LNCAP (cell line): ENCODE measurements at regions not wholly inside any gene's neighbourhood (a gene's known extent, or its start where the extent isn't known, plus 50 kb on each side); places are given as distances from the start of the nearest gene placed in this dataset.

Experiments
- TF ChIP-seq, protein P1 (sequence below): fragments of 450-650 bp; IDR thresholded peaks from 2 replicates; pipeline ENCODE4 v1.5.1; 2017; ENCODE audit warnings: mild to moderate bottlenecking

DNA sequence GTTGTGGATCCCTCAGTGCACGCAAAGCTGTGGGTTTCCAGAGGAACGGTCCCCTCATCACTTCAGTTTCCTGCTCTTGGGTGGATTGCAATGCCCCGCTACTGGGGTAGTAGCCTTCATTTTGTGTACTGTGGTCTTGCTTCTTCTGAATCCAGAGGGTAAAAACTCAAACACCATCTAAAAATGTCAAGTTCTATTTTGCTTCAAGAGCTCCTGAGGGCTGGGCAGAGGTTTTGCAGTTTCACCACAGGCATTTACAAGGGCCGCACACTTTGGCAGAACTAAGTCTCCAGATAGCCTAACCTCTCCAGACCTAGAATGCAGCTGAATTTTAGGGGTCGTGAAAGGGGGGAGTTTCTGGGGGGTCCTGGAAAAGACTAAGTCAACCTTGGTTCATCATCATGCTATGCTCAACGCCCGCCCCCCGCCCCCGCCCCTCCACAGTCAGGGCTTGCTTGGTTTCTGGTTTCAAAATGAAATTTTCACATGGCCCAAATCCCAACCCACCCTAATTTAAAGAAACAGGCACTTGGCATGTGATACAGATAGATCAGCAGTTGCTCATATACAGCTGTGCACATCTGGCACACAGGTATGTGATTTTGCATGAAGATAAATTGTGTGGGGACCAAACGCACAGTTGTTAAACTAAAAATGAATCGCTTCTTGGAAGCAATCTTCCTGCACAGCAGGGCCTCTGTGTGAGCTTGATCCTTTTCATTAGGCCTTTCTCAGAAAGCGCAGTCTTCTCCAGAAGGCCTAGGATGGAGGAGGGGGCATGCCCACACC is 329.6 kb downstream of the OSR1 start:
- TF ChIP-seq, protein P1, sequence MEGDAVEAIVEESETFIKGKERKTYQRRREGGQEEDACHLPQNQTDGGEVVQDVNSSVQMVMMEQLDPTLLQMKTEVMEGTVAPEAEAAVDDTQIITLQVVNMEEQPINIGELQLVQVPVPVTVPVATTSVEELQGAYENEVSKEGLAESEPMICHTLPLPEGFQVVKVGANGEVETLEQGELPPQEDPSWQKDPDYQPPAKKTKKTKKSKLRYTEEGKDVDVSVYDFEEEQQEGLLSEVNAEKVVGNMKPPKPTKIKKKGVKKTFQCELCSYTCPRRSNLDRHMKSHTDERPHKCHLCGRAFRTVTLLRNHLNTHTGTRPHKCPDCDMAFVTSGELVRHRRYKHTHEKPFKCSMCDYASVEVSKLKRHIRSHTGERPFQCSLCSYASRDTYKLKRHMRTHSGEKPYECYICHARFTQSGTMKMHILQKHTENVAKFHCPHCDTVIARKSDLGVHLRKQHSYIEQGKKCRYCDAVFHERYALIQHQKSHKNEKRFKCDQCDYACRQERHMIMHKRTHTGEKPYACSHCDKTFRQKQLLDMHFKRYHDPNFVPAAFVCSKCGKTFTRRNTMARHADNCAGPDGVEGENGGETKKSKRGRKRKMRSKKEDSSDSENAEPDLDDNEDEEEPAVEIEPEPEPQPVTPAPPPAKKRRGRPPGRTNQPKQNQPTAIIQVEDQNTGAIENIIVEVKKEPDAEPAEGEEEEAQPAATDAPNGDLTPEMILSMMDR = no peak

DNA sequence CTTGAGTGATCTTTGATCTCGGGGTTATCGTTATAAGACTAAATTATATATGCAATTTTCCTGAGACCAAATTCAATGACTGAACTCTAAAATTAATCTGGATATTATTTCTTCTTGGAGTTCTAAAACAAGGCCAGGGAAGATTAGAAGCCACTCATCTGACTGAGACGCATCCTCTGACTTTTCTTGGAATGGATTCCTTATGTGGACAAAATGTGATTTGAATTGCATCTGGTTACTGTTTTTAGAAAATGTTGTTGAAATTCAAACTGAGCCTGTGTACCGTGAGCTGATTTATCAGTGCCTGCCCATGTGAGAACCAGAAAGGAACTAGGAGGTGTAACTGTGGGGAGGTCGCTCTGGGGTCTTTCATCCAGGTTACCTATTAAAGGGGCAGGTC is 330.8 kb downstream of the OSR1 start:
- TF ChIP-seq, protein P1 = no peak

DNA sequence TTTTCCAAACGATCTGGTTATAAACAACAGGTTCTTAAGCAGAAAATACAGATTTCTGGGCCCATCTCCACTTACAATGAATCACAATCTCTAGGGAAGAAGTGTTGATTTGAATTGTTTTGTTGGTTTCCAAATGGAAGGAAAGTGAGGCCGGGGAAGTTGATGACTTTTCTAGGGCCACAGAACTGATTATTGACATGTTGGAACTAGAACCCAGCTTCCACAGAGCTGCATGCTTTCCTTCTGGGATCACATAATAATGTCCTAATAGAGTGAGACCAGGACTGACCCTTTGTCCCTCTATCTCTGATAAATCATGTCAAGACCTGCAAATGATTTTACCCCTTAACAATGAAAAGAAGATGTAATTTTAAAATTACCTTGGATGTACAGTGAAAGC is 332.2 kb downstream of the OSR1 start:
- TF ChIP-seq, protein P1 = no peak

DNA sequence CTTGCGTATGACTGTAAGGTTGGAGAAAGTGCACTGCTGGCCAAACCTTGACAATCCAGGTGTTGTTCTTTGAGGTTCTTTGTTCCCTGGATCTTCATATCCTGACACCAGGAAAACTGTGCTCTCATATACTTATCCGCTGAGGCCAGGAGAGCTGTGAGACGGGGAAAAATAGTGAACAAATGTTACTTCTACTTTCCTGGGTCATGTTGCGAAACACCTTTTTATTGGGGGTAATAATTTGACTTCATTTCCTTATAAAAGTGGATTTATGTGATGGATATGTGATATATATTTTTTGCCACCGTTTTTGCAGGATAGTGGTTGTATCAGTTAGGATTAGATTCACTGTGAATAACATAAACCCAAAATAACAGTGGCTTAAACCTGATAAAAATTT is 336.1 kb downstream of the OSR1 start:
- TF ChIP-seq, protein P1 = no peak

DNA sequence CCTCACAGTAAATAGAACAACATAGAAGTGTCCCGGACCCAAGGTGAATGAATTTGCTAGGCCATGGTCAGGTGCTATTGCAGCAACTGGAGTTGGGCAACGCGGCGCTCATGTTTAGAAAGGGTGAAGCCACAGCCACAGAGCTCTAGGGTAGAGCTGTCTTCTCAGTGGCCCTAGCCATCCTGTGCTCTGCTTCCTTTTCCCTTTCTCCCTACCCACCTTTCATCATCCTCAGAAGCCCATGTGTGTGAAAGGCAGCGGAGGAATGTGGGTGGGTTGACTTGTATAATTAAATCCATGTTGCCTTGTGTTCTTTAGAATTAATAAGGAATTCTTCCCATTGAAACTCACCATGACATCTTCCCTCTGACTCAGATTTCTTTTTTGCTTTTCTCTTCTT is 336.7 kb downstream of the OSR1 start:
- TF ChIP-seq, protein P1 = no peak

DNA sequence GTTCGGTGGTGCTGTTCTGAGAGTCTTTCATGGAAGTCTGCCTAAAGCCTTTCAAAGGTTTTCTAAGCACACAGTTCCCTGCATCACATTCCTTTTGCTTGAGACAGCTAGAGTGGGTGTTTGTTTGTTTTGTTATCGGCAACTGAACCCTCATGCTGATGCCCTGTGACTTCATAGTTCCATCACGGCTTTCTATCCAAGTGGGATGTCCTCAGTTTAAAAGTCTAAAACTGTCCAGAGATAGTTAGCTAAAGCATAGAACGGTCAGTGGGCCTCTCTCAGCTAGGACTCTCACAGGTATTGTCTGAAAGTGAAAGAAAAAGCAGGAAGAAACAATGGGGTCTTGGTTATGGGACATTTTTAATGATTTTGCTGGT is 337.3 kb downstream of the OSR1 start:
- TF ChIP-seq, protein P1 = no peak

DNA sequence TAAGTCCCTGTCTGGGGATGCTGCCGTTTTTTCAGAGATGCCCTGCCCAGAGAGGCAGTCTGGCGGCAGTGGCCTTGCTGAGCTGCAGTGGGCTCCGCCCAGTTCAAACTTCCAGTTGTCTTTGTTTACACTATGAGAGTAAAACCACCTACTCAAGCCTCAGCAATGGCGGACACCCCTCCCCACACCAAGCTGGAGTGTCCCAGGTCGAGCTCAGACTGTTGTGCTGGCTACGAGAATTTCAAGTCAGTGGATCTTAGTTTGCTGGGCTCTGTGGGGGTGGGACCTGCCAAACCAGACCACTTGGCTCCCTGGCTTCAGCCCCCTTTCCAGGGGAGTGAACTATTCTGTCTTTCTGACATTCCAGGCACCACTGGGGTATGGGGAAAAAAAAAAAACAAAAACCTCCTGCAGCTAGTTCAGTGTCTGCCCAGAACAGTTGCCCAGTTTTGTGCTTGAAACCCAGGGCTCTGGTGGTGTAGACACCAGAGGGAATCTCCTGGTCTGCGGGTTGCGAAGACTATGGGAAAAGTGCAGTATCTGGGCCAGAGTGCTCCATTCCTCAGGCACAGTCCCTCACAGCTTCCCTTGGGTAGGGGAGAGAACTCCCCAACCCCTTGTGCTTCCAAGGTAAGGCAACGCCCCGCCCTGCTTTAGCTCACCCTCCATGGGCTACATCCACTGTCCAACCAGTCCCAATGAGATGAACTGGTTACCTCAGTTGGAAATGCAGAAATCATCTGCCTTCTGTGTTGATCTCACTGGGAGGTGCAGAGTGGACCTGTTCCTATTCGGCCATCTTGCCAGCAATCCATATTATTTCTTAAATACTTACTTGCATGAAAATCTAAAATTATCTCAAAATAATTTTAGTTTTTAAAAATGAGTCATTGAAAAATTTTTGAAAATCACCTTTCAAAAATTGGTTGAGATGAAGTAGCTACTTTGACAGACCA is 338.0 kb downstream of the OSR1 start:
- TF ChIP-seq, protein P1 = no peak
